ENCODE measurements at regions not wholly inside any gene's neighbourhood (a gene's known extent, or its start where the extent isn't known, plus 50 kb on each side); places are given as distances from the start of the nearest gene placed in this dataset.
"Not testable (repeated sequence)": the region's sequence is repeated elsewhere in the genome, so short reads cannot be mapped to it uniquely, and the experiment has no call there.

GRCh38 chr11:70885281-70886231 is 366.8 kb downstream of the SHANK2 start:
- DNase-seq: no peak

GRCh38 chr11:70886256-70886655 is 366.1 kb downstream of the SHANK2 start:
- DNase-seq: no peak

- DNase-seq: no peak
Observed at GRCh38 chr11:70886676-70887541, 365.5 kb downstream of the SHANK2 start.

GRCh38 chr11:70887542-70887827 is 364.9 kb downstream of the SHANK2 start:
- DNase-seq: no peak

DNA sequence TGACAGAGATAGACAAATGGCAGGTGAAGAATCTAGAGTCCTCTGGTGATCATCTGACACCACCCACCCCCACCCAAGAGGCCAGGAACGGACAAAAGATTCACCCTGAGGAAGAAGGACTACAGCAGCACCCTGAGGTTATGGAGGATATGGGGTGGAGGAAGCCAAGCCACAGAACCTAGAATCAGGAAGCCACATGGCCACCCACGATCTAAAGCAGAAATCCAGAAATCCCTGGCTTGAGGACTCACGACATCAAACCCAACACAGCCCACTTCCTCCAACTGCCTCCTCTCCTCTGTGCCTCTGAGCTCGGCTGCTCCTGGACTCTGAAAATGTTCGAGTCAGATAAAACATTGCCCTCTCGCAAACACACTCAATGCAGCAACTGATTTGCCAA is 364.3 kb downstream of the SHANK2 start:
- no peak for DNase-seq

GRCh38 chr11:70889411-70889810 is 363.0 kb downstream of the SHANK2 start:
- DNase-seq: no peak

DNA sequence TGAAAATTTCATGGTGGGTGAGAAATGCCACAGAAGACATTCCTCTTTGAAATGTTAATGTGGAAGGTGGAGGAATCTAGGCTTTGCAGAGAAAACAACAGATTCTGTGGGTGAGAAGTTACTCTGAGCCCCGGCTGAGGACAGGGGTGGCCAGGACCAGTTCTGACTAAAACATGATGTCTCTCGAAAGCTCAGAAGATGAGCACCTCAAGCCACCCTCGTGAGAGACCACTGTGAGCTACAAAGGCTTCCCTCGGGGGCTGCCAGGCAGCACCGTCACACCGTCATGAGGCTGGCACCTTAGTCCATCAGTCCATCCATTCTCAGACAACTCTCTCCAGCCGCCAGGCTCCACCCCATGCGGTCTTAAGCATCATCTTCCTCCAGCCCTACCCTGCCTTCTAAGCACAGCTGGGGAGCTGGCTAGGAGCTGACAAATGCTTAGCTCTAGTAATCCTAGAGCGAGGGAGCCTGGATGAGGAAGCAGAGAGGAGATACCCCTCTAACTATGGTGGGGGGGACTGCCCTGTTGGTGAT is 360.5 kb downstream of the SHANK2 start:
- no peak for DNase-seq

DNA sequence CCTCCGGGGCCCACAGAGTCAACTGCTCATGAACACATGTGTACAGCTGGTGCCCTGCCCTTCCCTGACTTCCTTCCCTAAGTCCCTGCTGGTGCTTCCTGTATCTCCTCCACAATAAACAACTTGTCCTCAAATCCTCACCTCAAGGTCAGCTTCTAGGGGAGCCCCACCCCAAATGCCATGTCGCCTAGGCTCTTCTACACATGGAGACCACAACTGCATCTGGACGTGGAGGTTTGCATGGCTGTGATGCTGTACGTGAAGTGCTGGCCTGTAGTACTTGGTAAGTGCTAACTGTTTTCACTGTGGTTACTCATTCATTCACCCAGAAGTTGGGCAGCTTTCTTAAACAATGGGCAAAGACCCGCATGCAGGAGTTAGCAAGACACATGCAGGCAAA is 359.5 kb downstream of the SHANK2 start:
- no peak for DNase-seq

DNA sequence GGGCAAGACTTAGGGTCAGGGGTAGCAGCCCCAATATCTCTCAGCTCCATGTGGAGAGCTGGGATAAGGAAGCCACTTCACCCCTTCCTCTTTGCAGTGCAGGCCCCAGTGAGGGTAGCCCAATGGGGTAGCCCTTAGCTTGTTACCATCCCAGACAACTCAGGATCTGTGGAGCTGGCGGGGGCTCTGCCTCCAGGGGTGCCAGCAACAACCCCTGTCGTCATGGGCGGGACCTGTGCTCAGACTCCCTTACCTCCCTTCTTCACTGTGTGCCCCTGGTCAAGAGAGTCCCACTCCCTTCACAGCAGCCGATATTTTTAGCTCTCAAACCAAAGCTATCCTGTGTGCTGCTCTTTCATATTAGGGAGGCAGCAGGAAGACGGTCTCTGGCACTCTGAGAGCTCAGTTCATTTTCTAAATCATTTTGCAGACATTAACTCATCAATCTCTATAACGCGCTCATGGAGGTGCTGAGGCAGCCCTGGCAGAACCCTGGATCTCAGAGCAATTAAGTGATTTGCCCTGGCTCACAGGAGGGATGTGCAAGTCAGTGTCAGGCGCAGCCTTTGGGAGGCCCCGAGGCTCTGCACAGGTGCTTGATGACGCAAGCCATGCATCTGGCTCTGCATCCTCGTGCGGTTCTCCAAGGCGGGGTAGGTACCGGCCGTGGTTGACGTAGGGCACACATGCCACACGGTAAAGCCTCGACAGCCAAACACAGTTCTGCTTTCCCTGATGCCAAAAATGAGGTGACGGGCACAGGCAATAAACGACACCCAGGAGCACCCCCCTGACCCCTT is 357.6 kb downstream of the SHANK2 start:
- DNase-seq: no peak

- no peak for DNase-seq
Observed at GRCh38 chr11:70895366-70895670, 357.1 kb downstream of the SHANK2 start.

GRCh38 chr11:70897429-70897828 is 354.9 kb downstream of the SHANK2 start:
- DNase-seq: no peak

- no peak for DNase-seq
Observed at GRCh38 chr11:70899616-70900015, 352.8 kb downstream of the SHANK2 start.

DNA sequence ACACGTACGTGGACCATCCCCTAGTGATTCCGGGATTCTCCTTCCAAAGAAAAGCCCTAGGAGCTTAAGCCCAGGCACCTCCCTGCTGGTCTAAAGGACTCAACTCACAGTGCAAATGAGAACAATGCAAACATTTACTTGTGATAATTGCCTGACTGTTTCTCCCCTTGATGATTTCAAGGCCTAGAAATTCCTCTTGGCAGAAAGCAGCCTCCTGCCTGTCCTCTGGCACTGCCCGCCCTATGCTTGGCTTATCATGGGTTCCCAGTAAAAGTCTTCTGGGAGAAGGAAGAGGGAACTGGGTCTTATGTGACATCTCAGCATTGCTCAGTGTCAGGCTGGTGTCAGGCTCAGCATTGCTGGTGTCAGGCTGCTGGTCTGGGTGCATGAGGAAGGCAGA is 351.8 kb downstream of the SHANK2 start:
- DNase-seq: no peak

GRCh38 chr11:70901951-70902521 is 350.3 kb downstream of the SHANK2 start:
- no peak for DNase-seq

- not testable (repeated sequence) for DNase-seq
Observed at GRCh38 chr11:70903229-70903628, 349.1 kb downstream of the SHANK2 start.

DNA sequence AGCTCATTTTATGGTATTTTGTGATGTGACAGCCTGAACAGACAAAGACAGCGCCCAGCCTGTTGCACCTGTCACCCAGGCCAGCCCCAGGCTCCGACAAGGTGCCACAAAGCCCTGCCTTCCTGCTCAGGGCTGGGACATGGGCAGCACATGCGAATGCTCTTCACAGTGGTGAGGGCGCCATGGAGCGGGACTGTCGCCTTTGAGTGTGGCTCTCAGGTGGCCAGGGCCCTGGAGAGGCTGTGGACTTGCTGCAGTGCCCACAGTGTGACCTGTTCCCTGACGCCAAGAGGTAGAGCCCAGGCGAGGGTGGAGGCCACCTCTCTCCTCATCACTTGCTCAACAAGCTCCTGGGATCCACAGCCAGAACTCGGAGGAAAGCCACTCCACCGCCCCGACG is 346.3 kb downstream of the SHANK2 start:
- DNase-seq: no peak

DNA sequence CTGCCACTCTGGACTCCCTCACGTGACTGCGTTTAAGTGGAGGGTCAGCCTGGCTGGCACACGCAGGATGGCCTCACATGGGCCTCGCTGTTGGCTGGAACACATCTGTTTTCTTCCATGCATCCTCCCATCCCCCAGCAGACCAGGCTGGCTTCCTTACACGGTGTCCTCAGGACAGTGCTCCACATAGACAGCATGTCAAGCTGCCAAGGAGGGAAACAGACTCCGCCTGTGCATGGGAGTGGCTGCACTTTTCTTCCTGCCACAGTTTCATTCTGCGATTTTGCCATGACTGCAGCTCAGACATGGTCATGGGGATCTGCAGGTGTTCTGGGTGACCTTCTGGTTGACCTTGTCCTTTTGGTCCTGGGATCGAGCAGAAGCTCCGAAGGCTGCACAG is 344.2 kb downstream of the SHANK2 start:
- no peak for DNase-seq

GRCh38 chr11:70910835-70911234 is 341.5 kb downstream of the SHANK2 start:
- DNase-seq: no peak

DNA sequence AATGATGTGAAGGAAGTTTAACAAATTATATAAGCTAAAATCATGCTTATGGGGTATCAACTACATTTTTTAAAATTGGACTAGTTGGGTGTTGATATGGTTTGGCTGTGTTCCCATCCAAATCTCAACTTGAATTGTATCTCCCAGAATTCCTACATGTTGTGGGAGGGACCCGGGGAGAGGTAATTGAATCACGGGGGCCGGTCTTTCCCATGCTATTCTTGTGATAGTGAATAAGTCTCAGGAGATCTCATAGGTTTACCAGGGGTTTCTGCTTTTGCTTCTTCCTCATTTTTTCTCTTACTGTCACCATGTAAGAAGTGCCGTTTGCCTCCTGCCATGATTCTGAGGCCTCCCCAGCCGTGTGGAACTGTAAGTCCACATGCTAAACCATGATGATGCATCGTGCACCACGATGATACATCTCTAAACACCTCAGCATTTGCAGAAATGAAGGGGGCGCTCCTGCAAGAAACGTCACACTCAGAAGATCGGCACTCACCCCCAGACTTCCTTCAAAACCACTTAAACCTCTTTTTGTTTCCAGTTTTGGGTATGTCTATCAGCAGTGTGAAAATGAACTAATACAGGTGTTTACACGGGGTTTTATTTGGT is 340.0 kb downstream of the SHANK2 start:
- DNase-seq: no peak

DNA sequence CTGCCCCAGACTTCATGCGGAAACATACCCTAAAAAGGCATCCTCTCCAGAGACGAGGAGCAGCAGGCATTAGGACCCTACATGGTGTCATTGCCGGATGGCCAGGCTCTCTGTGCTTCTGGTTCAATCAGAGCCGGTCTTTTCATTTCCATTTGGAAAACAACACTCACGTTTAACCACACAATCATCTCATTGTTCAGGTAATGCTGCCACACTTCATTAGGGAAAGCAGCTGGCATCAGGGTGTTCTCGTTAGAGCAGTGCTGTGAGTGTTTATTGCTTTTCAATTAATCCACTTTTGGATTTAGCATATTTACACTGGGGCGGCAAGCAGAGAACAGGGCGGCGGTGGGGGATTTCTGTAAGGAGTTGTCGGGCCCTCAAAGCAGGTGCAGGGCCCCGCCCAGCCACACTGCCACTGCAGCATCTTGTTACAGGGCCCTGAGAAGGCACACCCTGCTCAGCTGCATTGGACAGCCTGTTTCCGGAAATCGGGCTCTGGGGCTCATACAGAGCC is 338.6 kb downstream of the SHANK2 start:
- DNase-seq: no peak

DNA sequence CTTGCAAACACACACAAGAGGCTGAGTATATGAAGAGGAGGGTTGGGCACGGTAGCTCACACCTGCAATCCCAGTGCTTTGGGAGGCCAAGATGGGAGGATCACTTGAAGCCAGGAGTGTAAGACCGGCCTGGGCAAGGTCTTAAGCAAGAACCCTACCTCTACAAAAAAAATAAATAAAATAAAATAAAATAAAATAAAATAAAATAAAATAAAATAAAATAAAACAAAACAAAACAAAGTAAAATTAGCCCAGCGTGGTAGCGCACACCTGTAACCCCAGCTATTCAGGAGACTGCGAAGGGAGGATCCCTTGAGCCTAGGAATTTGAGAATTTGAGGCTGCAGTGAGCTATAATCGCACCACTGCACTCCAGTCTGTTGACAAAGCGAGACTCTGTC is 337.9 kb downstream of the SHANK2 start:
- DNase-seq: no peak
